ENCODE measurements at regions not wholly inside any gene's neighbourhood (a gene's known extent, or its start where the extent isn't known, plus 50 kb on each side); places are given as distances from the start of the nearest gene placed in this dataset.
A peak's percentile ranks its signal among the peaks of the same experiment; 100 is the strongest.

- TF ChIP-seq CTCF (IDR thresholded peaks at IDR 0.05; ENCODE audit: low read depth, low read length) = no peak
- no peak for DNase-seq (ENCODE audit: extremely low read depth, low read depth)
Observed at GRCh38 chr2:12603781-12604295, 112.9 kb upstream of the TRIB2 start.

GRCh38 chr2:12604341-12604740 is 112.4 kb upstream of the TRIB2 start:
- no peak for TF ChIP-seq CTCF (IDR thresholded peaks at IDR 0.05; ENCODE audit: low read depth, low read length)
- DNase-seq (ENCODE audit: extremely low read depth, low read depth) = no peak

DNA sequence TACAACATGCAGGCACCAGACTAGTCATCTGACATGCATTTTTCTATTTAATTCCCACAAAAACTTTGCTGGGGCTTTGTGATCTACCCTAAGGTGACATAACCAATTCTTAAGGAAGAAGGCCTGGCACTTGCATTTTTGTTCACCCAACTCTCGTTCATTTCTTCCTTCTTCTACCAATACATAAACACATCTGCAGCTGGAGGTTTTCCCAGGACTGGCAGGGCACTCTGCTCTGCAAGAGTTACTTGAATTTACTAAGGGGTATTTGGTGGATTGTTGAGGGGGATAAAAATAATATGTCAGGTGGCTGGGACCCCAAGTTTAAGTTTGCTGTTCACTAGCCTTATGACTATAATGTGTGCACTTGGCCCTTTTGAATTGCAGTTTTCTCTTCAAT is 111.4 kb upstream of the TRIB2 start:
- no peak for DNase-seq (ENCODE audit: extremely low read depth, low read depth)

GRCh38 chr2:12605936-12606335 is 110.8 kb upstream of the TRIB2 start:
- DNase-seq (ENCODE audit: extremely low read depth, low read depth) = no peak
- TF ChIP-seq CTCF (IDR thresholded peaks at IDR 0.05; ENCODE audit: low read depth, low read length) = no peak

More for the DNA sequence above, 111.4 kb upstream of the TRIB2 start:
- TF ChIP-seq CTCF (IDR thresholded peaks at IDR 0.05; ENCODE audit: low read depth, low read length) = no peak

- DNase-seq (ENCODE audit: extremely low read depth, low read depth) = no peak
- TF ChIP-seq CTCF (IDR thresholded peaks at IDR 0.05; ENCODE audit: low read depth, low read length) = peak; percentile 38
Observed at GRCh38 chr2:12606472-12607000, 110.2 kb upstream of the TRIB2 start.

DNA sequence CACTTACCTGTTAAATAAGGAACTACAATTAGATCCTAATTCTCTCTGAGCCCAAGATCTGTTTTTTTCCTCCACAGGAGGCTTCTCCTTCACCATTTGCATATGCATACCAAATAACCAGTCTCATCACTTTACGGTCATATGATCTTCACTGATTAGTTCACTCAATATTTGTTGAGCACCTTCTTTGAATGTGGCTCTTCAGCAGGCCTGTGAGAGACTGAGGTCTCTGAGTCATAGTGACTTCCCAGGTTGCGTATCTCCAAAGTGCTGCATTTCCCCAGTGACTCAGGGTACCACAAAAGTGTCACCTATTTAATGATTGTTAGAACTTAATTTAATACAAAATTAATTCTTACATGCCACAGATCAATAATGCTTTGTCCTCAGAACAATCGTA is 108.8 kb upstream of the TRIB2 start:
- no peak for DNase-seq (ENCODE audit: extremely low read depth, low read depth)
- TF ChIP-seq CTCF (IDR thresholded peaks at IDR 0.05; ENCODE audit: low read depth, low read length) = no peak

GRCh38 chr2:12610314-12610713 is 106.4 kb upstream of the TRIB2 start:
- DNase-seq (ENCODE audit: extremely low read depth, low read depth) = no peak
- no peak for TF ChIP-seq CTCF (IDR thresholded peaks at IDR 0.05; ENCODE audit: low read depth, low read length)

Data from AG09319 (cell line).